LNCaP clone FGC (cell line): ENCODE measurements at regions not wholly inside any gene's neighbourhood (a gene's known extent, or its start where the extent isn't known, plus 50 kb on each side); places are given as distances from the start of the nearest gene placed in this dataset.

Source experiments
- DNase-seq: peaks from one replicate; pipeline ENCODE4 v3.0.0-alpha.2; 2011; ENCODE audit warnings: low read depth
- H3K4me3 ChIP-seq: 2 replicates; pipeline ENCODE4 v1.5.1; 2011; ENCODE audit warnings: mild to moderate bottlenecking, low read depth, low read length, control low read depth
- CTCF ChIP-seq: IDR thresholded peaks from 2 replicates; pipeline ENCODE4 v1.5.1; 2012; ENCODE audit warnings: mild to moderate bottlenecking; ENCODE audit not compliant: control insufficient read depth, insufficient read depth; ENCODE audit errors: extremely low read depth

DNA sequence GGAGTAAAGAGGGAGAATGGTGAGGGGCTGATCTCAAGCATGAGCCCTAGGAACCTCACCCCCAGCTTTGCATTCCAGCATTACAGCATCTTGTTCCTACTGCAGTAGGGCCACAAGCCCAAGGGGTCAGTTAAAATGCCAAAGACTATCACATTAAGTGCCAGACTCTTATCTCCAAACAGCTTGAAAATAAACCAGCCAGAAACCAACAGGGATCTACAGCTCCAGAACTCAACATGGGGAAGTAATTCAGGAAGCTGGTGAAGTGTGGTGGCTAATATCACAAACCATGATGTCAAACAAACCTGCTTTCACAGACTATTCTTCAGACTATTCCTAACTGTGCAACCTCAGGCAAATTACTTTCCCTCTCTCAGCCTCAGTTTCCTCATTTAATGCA, 278.3 kb downstream of the TNS1 start:
- DNase-seq: no peak
- H3K4me3 ChIP-seq: no peak overlapping the region
- no peak for TF ChIP-seq CTCF

GRCh38 chr2:217723981-217724380, 278.8 kb downstream of the TNS1 start:
- H3K4me3 ChIP-seq: no peak overlapping the region
- TF ChIP-seq CTCF: no peak
- no peak for DNase-seq

DNA sequence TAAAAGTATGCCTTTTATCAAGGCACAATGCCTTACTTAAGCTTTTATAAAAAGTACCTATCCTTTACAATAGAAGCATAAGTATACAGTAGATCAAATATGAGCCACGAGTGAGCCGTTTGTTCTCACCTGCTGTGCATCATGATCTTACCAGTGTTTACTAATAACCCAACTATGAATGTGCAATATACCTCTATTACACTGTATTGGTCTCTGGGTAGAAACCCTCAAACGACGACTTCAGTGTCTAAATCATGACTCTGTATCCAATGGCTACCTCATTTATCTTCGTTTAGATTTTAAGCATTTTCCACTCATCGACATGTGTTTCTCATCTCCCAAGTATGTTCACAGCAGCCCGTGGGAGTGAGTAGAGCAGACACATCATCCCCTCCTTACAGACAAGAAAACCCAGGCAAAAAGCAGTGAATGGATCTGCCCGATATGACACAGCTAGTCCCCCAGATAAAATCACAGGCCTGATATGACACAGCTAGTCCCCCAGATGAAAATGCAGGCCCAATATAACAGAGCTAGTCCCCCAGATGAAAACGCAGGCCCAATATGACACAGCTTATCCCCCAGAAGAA, 279.8 kb downstream of the TNS1 start:
- no peak for DNase-seq
- TF ChIP-seq CTCF: no peak
- no peak overlapping the region for H3K4me3 ChIP-seq

DNA sequence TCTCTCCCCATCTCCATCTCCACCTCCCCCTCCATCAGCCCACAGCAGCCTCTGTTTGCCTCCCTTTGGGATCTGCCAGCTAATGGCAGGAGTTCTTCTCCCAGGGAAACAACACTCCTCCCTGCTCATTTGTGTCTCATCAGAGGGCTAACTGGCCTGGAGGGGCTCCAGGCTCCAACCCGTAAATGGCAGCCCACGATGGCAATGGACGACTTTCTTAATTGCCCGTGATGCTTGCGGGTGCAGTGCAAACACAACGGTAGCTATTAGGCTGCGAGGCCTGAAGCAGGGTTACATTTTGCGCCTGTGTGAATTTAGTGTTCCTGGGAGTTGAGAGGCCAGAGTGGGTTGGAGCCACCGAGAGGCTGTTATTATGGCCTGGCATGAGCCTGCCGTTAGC, 285.1 kb downstream of the TNS1 start:
- no peak overlapping the region for H3K4me3 ChIP-seq
- DNase-seq: no peak
- TF ChIP-seq CTCF: no peak

- H3K4me3 ChIP-seq: no peak overlapping the region
- no peak for TF ChIP-seq CTCF
- no peak for DNase-seq
Observed at GRCh38 chr2:217715484-217715883, 287.3 kb downstream of the TNS1 start.

DNA sequence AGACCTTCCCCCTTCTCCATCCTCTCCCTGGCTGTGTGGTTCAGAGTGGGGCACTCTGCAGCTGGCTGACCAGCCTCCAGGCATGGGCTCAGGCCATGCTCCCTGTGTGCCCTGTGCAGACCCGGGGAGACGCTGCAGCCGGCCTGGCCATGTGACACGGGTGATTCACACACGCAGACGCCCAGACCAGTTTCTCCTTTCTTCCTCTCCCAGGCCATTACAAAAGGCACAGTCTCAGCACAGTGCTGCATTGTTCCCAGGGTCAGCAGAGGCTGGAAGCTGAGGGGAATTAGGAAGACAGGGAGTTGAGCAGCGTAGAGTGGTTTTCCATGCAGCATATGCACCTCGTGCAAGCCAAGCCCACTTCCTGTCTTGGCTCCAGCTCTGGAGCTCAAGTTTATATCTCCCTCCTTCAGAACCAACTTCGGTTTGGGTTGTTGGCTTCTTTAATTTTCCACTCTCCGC, 288.5 kb downstream of the TNS1 start:
- no peak for DNase-seq
- TF ChIP-seq CTCF: no peak
- H3K4me3 ChIP-seq: no peak overlapping the region
